ENCODE measurements at regions not wholly inside any gene's neighbourhood (a gene's known extent, or its start where the extent isn't known, plus 50 kb on each side); places are given as distances from the start of the nearest gene placed in this dataset.

DNA sequence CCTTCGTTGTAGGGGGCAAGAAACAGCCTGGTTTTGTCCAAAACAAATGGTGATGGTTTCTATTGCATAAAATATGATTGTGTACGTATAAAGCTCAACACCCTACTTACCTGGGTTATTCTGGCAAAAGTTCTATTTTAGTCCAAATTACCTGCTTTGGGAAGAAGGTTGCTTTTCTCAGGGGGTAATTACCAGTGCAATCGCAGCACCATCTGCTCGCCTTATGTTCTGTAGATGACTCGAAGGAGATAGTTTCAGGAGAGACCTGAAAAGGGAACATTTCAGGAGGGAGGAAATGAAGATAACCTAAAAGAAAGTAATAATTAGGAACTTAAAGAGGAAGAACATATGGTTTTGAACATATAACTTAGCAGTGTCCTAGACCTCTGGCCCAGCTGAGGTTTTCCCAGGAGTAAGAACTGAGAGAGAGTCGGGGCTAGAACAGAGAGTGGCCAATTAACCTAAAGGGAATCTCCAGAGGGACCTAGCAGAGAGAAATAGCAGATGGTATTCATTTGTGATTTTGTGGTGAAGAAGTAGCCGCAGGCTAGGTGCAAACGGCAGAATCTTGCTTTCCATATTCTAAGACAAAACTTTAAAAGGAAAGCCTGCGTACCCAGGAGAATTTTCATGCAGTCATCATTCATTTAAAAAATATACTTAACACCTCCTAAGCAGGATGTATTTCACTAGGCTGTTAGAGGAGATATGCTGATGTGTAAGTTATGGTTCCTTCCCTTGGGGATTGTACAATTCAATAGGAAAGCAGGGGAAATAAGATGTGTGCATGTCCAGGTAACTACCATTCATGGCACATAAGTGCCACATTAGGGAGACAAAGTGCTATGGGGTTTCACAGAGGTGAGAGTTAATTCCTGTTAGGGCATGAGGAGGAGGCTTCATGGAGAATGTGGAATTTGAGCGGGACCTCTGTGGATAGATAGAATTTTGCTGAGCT lies 113.0 kb upstream of the SLC10A2 start:
- Histone ChIP-seq H3K27ac (no peak overlapping the region), H3K27me3 (replicated peaks) (no peaks in the 10 kb centered on the region), H3K36me3 (replicated peaks) (no peaks in the 10 kb centered on the region), H3K4me3 (ENCODE audit: low read depth, low read length) (no peak overlapping the region)
- TF ChIP-seq, protein P1, sequence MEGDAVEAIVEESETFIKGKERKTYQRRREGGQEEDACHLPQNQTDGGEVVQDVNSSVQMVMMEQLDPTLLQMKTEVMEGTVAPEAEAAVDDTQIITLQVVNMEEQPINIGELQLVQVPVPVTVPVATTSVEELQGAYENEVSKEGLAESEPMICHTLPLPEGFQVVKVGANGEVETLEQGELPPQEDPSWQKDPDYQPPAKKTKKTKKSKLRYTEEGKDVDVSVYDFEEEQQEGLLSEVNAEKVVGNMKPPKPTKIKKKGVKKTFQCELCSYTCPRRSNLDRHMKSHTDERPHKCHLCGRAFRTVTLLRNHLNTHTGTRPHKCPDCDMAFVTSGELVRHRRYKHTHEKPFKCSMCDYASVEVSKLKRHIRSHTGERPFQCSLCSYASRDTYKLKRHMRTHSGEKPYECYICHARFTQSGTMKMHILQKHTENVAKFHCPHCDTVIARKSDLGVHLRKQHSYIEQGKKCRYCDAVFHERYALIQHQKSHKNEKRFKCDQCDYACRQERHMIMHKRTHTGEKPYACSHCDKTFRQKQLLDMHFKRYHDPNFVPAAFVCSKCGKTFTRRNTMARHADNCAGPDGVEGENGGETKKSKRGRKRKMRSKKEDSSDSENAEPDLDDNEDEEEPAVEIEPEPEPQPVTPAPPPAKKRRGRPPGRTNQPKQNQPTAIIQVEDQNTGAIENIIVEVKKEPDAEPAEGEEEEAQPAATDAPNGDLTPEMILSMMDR (IDR thresholded peaks at IDR 0.05; ENCODE audit: low read depth, low read length, missing control alignments), result no peak
- in situ Hi-C loops (cut with HindIII; ENCODE audit: low pct_ligation_motif_present, low sequenced_read_pairs), result no loop called here
- DNase-seq, result no peak

DNA sequence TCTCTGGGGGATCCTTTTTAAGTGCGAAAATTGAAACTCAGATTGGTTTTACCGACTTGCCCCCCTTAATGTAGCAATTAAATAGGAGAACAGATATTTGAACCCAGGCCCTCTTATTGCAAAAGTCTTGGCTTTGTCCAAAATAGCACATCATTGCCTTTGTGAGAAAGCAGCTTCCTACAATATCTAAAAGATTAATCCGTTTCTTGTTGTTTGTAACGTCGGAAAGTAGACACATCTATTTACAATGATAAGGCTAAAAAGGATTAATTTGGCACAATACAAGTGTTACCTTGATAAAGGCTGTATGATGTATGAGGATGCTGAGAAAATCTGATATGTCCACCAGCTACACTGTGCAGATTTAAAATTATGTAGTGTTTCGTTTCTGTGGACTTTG lies 108.7 kb upstream of the SLC10A2 start:
- in situ Hi-C loops (cut with HindIII; ENCODE audit: low pct_ligation_motif_present, low sequenced_read_pairs), result no loop called here
- H3K4me3 ChIP-seq (ENCODE audit: low read depth, low read length), result no peak overlapping the region
- no peaks in the 10 kb centered on the region for H3K36me3 ChIP-seq (replicated peaks)
- no peaks in the 10 kb centered on the region for H3K27me3 ChIP-seq (replicated peaks)
- TF ChIP-seq, protein P1 (IDR thresholded peaks at IDR 0.05; ENCODE audit: low read depth, low read length, missing control alignments), result no peak
- no peak overlapping the region for H3K27ac ChIP-seq
- DNase-seq, result no peak

DNA sequence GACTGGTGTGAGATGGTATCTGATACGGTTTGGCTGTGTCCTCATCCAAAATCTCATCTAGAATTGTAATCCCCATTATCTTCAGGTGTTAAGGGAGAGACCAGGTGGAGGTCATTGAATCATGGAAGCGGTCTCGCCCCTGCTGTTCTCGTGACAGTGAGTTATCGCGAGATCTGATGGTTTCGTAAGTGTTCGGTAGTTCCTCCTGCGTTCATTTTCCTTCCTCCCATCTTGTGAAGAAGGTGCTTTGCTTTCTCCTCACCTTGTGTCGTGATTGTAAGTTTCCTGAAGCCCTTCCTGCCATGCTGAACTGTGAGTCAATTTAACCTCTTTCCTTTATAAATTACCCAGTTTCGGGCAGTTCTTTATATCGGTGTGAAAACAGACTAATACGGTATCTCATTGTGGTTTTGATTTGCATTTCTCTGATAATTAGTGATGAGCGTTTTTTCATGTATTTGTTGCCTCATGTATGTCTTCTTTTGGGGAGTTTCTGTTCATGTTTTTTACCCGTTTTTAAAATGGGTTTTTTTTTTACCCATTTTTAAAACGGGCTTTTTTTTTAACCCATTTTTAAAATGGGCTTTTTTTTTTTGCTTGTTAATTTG lies 102.8 kb upstream of the SLC10A2 start:
- in situ Hi-C loops (cut with HindIII; ENCODE audit: low pct_ligation_motif_present, low sequenced_read_pairs), result no loop called here
- H3K27ac ChIP-seq, result no peak overlapping the region
- no peaks in the 10 kb centered on the region for H3K36me3 ChIP-seq (replicated peaks)
- DNase-seq, result no peak
- TF ChIP-seq, protein P1 (IDR thresholded peaks at IDR 0.05; ENCODE audit: low read depth, low read length, missing control alignments), result no peak
- H3K4me3 ChIP-seq (ENCODE audit: low read depth, low read length), result no peak overlapping the region
- no peaks in the 10 kb centered on the region for H3K27me3 ChIP-seq (replicated peaks)

DNA sequence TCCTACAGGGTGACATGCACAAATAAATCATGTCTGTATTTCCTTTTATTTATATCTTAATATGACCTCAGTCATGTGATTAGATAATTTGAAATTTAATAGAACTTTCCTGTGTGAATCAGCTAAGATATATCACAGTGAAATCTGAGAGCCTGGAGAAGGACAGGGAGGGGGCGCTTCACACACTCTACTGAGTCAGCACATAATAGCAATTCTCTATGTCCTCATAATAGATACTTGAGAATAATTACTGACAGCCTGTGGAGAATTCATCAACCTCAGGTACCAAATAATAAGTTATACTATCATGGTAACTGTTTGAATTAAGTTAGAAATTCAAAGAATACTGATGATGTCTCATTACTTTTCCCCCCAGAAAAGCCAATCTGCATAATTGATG lies 98.0 kb upstream of the SLC10A2 start:
- Histone ChIP-seq H3K27ac (no peak overlapping the region), H3K4me3 (ENCODE audit: low read depth, low read length) (no peak overlapping the region), H3K36me3 (replicated peaks) (no peaks in the 10 kb centered on the region), H3K27me3 (replicated peaks) (no peaks in the 10 kb centered on the region)
- TF ChIP-seq, protein P1 (IDR thresholded peaks at IDR 0.05; ENCODE audit: low read depth, low read length, missing control alignments), result no peak
- DNase-seq, result no peak
- in situ Hi-C loops (cut with HindIII; ENCODE audit: low pct_ligation_motif_present, low sequenced_read_pairs), result no loop called here

DNA sequence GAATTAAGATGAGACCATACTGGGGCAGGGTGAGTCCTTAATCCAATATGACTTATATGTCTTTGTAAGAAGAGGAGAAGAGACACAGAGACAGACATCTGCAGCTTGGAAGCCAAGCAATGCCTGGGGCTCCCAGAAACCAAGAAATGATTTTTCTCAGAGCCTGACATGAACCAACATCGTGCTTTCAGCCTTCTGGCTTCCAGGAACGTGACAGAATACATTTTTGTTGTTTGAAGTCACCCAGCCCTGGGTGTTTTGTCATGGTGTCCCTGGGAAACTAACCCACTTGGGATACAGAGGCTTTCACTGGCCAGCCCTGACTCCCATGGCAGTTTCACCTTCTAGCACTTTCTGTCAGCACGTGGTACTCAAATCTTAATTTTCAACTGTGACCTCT lies 95.3 kb upstream of the SLC10A2 start:
- H3K27ac ChIP-seq, result no peak overlapping the region
- DNase-seq, result no peak
- in situ Hi-C loops (cut with HindIII; ENCODE audit: low pct_ligation_motif_present, low sequenced_read_pairs), result no loop called here
- no peaks in the 10 kb centered on the region for H3K36me3 ChIP-seq (replicated peaks)
- H3K4me3 ChIP-seq (ENCODE audit: low read depth, low read length), result no peak overlapping the region
- no peaks in the 10 kb centered on the region for H3K27me3 ChIP-seq (replicated peaks)
- TF ChIP-seq, protein P1 (IDR thresholded peaks at IDR 0.05; ENCODE audit: low read depth, low read length, missing control alignments), result no peak

Measured in brain microvascular endothelial cell (primary cell).